ENCODE measurements at regions not wholly inside any gene's neighbourhood (a gene's known extent, or its start where the extent isn't known, plus 50 kb on each side); places are given as distances from the start of the nearest gene placed in this dataset.

DNA sequence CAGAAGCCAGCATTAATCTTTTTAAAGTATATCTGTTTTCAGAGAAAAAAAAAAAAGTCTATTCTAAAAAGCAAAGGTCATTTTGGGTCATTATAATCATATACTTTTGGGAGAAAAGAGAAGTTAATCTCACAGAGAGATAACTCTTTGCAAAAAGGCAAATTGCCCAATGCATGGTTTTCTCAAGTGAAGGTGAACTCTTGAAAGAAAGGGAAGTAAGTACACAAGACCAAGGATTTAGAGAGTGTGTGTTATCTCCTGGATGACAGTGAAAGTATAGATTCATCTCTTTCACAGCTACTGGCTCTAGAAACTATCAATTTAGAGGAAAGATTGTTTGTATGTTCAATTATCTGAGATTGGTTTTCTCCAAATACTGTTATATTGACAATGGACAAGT lies 151.4 kb downstream of the CD8B2 start:
- no peaks in the 10 kb centered on the region for H3K27me3 ChIP-seq (ENCODE audit: control insufficient read depth, insufficient read depth, low read length)
- H3K27ac ChIP-seq (ENCODE audit: low read depth in 2 of 2, low read length in 2 of 2): no peak overlapping the region
- no peak for DNase-seq
- H3K4me1 ChIP-seq (ENCODE audit: control insufficient read depth in 2 of 3, insufficient read depth in 2 of 3, low read depth in 1 of 3, low read length in 3 of 3): peaks cover 0 to 3% (median 0%) of the 10 kb centered on the region in 3 donors
- TF ChIP-seq, protein P1, sequence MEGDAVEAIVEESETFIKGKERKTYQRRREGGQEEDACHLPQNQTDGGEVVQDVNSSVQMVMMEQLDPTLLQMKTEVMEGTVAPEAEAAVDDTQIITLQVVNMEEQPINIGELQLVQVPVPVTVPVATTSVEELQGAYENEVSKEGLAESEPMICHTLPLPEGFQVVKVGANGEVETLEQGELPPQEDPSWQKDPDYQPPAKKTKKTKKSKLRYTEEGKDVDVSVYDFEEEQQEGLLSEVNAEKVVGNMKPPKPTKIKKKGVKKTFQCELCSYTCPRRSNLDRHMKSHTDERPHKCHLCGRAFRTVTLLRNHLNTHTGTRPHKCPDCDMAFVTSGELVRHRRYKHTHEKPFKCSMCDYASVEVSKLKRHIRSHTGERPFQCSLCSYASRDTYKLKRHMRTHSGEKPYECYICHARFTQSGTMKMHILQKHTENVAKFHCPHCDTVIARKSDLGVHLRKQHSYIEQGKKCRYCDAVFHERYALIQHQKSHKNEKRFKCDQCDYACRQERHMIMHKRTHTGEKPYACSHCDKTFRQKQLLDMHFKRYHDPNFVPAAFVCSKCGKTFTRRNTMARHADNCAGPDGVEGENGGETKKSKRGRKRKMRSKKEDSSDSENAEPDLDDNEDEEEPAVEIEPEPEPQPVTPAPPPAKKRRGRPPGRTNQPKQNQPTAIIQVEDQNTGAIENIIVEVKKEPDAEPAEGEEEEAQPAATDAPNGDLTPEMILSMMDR (IDR thresholded peaks at IDR 0.05; ENCODE audit: borderline replicate concordance, extremely low read depth, insufficient read depth): no peak
- H3K9ac ChIP-seq (ENCODE audit: low read length in 3 of 3): no peak overlapping the region
- no peaks in the 10 kb centered on the region for H3K9me3 ChIP-seq (ENCODE audit: control insufficient read depth in 2 of 3, insufficient read depth in 1 of 3, low read length in 3 of 3)
- intact Hi-C loops (cut with DNase I): no loop called here
- no peak for FAIRE-seq
- no peak overlapping the region for H3K4me3 ChIP-seq (ENCODE audit: low read length in 3 of 3)
- H3K36me3 ChIP-seq (ENCODE audit: control insufficient read depth in 2 of 3, insufficient read depth in 3 of 3, low read length in 3 of 3): no peaks in the 10 kb centered on the region

DNA sequence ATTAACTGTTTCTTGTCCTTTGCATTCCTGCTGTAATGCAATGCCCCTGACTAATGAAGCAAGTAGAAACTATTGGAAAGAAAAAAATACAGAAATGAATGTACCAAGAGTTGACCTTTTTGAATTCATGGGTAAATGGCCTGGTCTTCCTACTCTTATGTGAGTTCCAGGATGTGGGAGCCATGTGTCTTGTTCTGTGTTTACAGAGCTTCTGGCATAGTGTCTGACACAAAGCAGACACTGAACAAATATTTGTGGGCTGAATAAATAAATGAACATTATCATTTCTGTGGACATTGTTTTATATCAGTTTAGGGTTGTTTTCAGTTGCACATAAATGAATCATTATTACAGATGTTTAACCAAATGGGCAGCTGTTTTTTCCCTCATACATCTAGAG lies 155.5 kb downstream of the CD8B2 start:
- FAIRE-seq: no peak
- intact Hi-C loops (cut with DNase I): loop anchor here (10.0 kb wide), 1 partner anchor 1022 kb away; no protein-coding TSS in a partner anchor
- DNase-seq: no peak

DNA sequence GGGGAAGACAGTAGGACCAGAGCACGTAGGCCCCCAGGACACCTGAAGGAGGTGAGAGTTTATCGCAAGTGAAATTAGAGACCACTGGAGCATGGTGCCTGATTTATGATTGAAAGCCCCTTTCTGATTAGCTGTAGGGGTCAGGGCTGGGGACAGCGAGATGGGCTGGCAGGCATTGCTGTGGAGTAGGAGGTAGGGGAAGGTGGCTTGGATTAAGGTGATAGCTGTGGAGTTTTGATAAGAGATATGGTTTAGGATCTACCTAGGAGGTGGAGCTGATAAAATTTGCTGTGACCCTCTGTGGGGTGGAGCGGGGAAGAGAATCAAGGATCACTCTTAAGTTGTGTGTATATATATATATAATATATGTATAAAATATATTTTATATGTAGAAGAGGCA lies 157.5 kb downstream of the CD8B2 start:
- no peak overlapping the region for H3K9ac ChIP-seq (ENCODE audit: low read length in 3 of 3)
- H3K4me3 ChIP-seq (ENCODE audit: low read length in 3 of 3): no peak overlapping the region
- no peaks in the 10 kb centered on the region for H3K36me3 ChIP-seq (ENCODE audit: control insufficient read depth in 2 of 3, insufficient read depth in 3 of 3, low read length in 3 of 3)
- H3K4me1 ChIP-seq (ENCODE audit: control insufficient read depth in 2 of 3, insufficient read depth in 2 of 3, low read depth in 1 of 3, low read length in 3 of 3): peaks cover 0 to 3% (median 0%) of the 10 kb centered on the region in 3 donors
- DNase-seq: no peak
- FAIRE-seq: no peak
- TF ChIP-seq, protein P1 (IDR thresholded peaks at IDR 0.05; ENCODE audit: borderline replicate concordance, extremely low read depth, insufficient read depth): no peak
- intact Hi-C loops (cut with DNase I): loop anchor here (10.0 kb wide), 1 partner anchor 1020 kb away; no protein-coding TSS in a partner anchor
- no peaks in the 10 kb centered on the region for H3K27me3 ChIP-seq (ENCODE audit: control insufficient read depth, insufficient read depth, low read length)
- H3K9me3 ChIP-seq (ENCODE audit: control insufficient read depth in 2 of 3, insufficient read depth in 1 of 3, low read length in 3 of 3): no peaks in the 10 kb centered on the region
- no peak overlapping the region for H3K27ac ChIP-seq (ENCODE audit: low read depth in 2 of 2, low read length in 2 of 2)

More for the DNA sequence above, 155.5 kb downstream of the CD8B2 start:
- Histone ChIP-seq H3K9ac (ENCODE audit: low read length in 3 of 3) (no peak overlapping the region), H3K4me1 (ENCODE audit: control insufficient read depth in 2 of 3, insufficient read depth in 2 of 3, low read depth in 1 of 3, low read length in 3 of 3) (peaks cover 0 to 3% (median 0%) of the 10 kb centered on the region in 3 donors), H3K36me3 (ENCODE audit: control insufficient read depth in 2 of 3, insufficient read depth in 3 of 3, low read length in 3 of 3) (no peaks in the 10 kb centered on the region), H3K27ac (ENCODE audit: low read depth in 2 of 2, low read length in 2 of 2) (no peak overlapping the region), H3K27me3 (ENCODE audit: control insufficient read depth, insufficient read depth, low read length) (no peaks in the 10 kb centered on the region), H3K4me3 (ENCODE audit: low read length in 3 of 3) (no peak overlapping the region), H3K9me3 (ENCODE audit: control insufficient read depth in 2 of 3, insufficient read depth in 1 of 3, low read length in 3 of 3) (no peaks in the 10 kb centered on the region)
- TF ChIP-seq, protein P1 (IDR thresholded peaks at IDR 0.05; ENCODE audit: borderline replicate concordance, extremely low read depth, insufficient read depth): no peak

DNA sequence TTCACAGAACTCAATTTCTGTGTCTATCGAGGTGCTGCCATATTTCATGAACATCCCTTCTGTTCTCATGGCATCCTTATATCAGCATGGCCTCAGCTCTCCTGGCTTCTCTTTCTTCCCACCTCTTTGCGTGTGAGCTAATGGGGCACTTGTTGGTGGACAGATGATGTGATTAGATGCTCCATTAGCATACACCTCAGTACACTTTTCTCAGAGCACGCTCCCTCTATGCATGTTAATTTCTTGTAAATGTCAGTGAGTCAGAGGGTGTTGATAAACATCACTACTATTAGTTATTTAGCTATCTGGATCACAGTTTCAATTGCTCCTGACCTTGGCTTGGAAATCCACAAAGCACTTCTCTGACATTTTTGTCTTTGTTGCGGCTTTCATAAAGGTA lies 159.4 kb downstream of the CD8B2 start:
- Histone ChIP-seq H3K4me3 (ENCODE audit: low read length in 3 of 3) (no peak overlapping the region), H3K36me3 (ENCODE audit: control insufficient read depth in 2 of 3, insufficient read depth in 3 of 3, low read length in 3 of 3) (no peaks in the 10 kb centered on the region), H3K4me1 (ENCODE audit: control insufficient read depth in 2 of 3, insufficient read depth in 2 of 3, low read depth in 1 of 3, low read length in 3 of 3) (peaks cover 0 to 3% (median 0%) of the 10 kb centered on the region in 3 donors), H3K27me3 (ENCODE audit: control insufficient read depth, insufficient read depth, low read length) (no peaks in the 10 kb centered on the region), H3K9me3 (ENCODE audit: control insufficient read depth in 2 of 3, insufficient read depth in 1 of 3, low read length in 3 of 3) (no peaks in the 10 kb centered on the region), H3K9ac (ENCODE audit: low read length in 3 of 3) (no peak overlapping the region), H3K27ac (ENCODE audit: low read depth in 2 of 2, low read length in 2 of 2) (no peak overlapping the region)
- TF ChIP-seq, protein P1 (IDR thresholded peaks at IDR 0.05; ENCODE audit: borderline replicate concordance, extremely low read depth, insufficient read depth): no peak
- DNase-seq (no peak), FAIRE-seq (no peak)
- intact Hi-C loops (cut with DNase I): loop anchor here (10.0 kb wide), 1 partner anchor 1018 kb away; no protein-coding TSS in a partner anchor
